Right atrium auricular region (tissue), 2 donors: ENCODE measurements at regions not wholly inside any gene's neighbourhood (a gene's known extent, or its start where the extent isn't known, plus 50 kb on each side); places are given as distances from the start of the nearest gene placed in this dataset.

ENCODE experiments used
- DNase-seq: peaks from one replicate; pipeline ENCODE4 v3.0.0-alpha.2; 2019; ENCODE audit warnings: low spot score
- H3K27ac ChIP-seq, 2 donors: fragments of 200-600 bp; sonication (generic); 1 replicate in 1 of 2; 2 replicates in 1 of 2; pipeline ENCODE4 v1.5.1; 2016 to 2019
- H3K27me3 ChIP-seq, 2 donors: fragments of 200-600 bp; sonication (generic); one replicate each; pipeline versions ENCODE4 v1.5.1 to v1.6.0; 2017 to 2019
- H3K36me3 ChIP-seq: fragments of 200-600 bp; sonication (generic); one replicate; pipeline ENCODE4 v1.5.1; 2016
- H3K4me1 ChIP-seq, 2 donors: fragments of 200-600 bp; sonication (generic); one replicate each; pipeline versions ENCODE4 v1.5.1 to v1.6.0; 2017 to 2019
- H3K4me3 ChIP-seq, 2 donors: fragments of 200-600 bp; sonication (generic); 1 replicate in 1 of 2; 2 replicates in 1 of 2; pipeline ENCODE4 v1.5.1; 2017 to 2019; ENCODE audit warnings: mild to moderate bottlenecking in 1 of 2, moderate library complexity in 1 of 2
- H3K9me3 ChIP-seq, 2 donors: fragments of 200-600 bp; sonication (generic); one replicate each; pipeline ENCODE4 v1.5.1; 2019
- TF ChIP-seq, protein P1 (sequence below), 2 donors: fragments of 200-600 bp; sonication (generic); IDR thresholded peaks; one replicate each; pipeline ENCODE4 v1.5.1; 2019; ENCODE audit warnings: antibody characterized with exemption in 2 of 2

GRCh38 chr13:44726778-44727177 lies 150.6 kb upstream of the TSC22D1 start:
- H3K9me3 ChIP-seq, result peaks cover 0 to 12% of the 10 kb centered on the region in 2 donors
- TF ChIP-seq, protein P1, sequence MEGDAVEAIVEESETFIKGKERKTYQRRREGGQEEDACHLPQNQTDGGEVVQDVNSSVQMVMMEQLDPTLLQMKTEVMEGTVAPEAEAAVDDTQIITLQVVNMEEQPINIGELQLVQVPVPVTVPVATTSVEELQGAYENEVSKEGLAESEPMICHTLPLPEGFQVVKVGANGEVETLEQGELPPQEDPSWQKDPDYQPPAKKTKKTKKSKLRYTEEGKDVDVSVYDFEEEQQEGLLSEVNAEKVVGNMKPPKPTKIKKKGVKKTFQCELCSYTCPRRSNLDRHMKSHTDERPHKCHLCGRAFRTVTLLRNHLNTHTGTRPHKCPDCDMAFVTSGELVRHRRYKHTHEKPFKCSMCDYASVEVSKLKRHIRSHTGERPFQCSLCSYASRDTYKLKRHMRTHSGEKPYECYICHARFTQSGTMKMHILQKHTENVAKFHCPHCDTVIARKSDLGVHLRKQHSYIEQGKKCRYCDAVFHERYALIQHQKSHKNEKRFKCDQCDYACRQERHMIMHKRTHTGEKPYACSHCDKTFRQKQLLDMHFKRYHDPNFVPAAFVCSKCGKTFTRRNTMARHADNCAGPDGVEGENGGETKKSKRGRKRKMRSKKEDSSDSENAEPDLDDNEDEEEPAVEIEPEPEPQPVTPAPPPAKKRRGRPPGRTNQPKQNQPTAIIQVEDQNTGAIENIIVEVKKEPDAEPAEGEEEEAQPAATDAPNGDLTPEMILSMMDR (IDR thresholded peaks at IDR 0.05), result no peak
- no peak for DNase-seq
- H3K27ac ChIP-seq, result no peak overlapping the region
- no peaks in the 10 kb centered on the region for H3K27me3 ChIP-seq
- H3K4me1 ChIP-seq, result no peaks in the 10 kb centered on the region
- no peak overlapping the region for H3K4me3 ChIP-seq
- H3K36me3 ChIP-seq, result no peaks in the 10 kb centered on the region

- H3K27ac ChIP-seq, result no peak overlapping the region
- TF ChIP-seq, protein P1 (IDR thresholded peaks at IDR 0.05), result no peak
- peaks cover 0 to 16% of the 10 kb centered on the region in 2 donors for H3K9me3 ChIP-seq
- no peak for DNase-seq
- no peaks in the 10 kb centered on the region for H3K4me1 ChIP-seq
- H3K27me3 ChIP-seq, result no peaks in the 10 kb centered on the region
- H3K4me3 ChIP-seq, result no peak overlapping the region
- no peaks in the 10 kb centered on the region for H3K36me3 ChIP-seq
Measured at GRCh38 chr13:44726214-44726613, 150.1 kb upstream of the TSC22D1 start.

DNA sequence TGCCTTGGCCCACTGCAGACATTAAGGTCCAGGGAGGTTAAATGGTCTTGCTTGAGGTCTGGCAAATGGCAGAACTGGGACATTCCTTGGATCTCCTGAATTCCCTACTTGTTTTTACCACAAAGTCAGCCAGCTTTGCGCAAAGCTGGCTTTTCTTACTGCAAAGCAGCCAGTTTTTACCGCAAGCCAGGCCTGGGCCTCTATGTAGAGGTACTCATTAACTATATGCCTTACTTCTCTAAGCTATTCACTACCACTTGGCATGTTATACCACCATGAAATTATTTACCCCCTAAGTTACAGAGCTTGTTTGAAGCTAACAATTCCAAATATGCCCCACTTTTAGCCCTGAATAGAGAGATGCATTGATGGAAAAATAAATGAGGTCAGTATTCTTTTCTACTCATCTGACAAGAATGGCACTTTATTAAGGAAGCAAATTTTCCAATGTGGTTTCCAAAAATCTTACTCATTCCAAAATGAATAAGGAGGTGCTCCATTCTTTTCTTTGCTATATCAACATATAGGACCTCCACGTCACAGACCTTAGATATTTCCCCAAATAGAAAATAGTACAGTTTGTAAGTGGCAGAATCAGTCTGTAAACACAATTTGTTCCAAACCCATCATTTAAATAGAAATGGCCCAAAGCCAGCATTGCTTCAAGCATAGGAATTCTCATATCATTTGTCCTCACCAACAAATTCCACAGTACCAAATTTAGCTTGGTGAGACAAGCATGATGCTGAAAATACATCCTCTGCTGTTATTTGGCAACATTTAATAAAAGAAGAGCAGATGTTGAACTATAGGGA lies 143.9 kb upstream of the TSC22D1 start:
- Histone ChIP-seq H3K4me3 (no peak overlapping the region), H3K36me3 (no peaks in the 10 kb centered on the region), H3K9me3 (peaks cover 0 to 16% of the 10 kb centered on the region in 2 donors), H3K27ac (peak overlapping the region; percentile 40 to 87), H3K4me1 (peaks cover 0 to 12% of the 10 kb centered on the region in 2 donors), H3K27me3 (no peaks in the 10 kb centered on the region)
- DNase-seq, result no peak
- TF ChIP-seq, protein P1 (IDR thresholded peaks at IDR 0.05), result no peak

GRCh38 chr13:44718467-44718866 lies 142.3 kb upstream of the TSC22D1 start:
- Histone ChIP-seq H3K27me3 (no peaks in the 10 kb centered on the region), H3K27ac (no peak overlapping the region), H3K4me1 (peaks cover 0 to 21% of the 10 kb centered on the region in 2 donors), H3K9me3 (peaks cover 0 to 16% of the 10 kb centered on the region in 2 donors), H3K4me3 (no peak overlapping the region), H3K36me3 (no peaks in the 10 kb centered on the region)
- no peak for DNase-seq
- TF ChIP-seq, protein P1 (IDR thresholded peaks at IDR 0.05), result no peak

- Histone ChIP-seq H3K27me3 (no peaks in the 10 kb centered on the region), H3K9me3 (no peaks in the 10 kb centered on the region), H3K36me3 (no peaks in the 10 kb centered on the region), H3K27ac (peak overlapping the region in 1 of 2 donors; percentile 29), H3K4me3 (no peak overlapping the region), H3K4me1 (peaks cover 0 to 21% of the 10 kb centered on the region in 2 donors)
- no peak for DNase-seq
- TF ChIP-seq, protein P1 (IDR thresholded peaks at IDR 0.05), result no peak
Measured at GRCh38 chr13:44715287-44716230, 139.4 kb upstream of the TSC22D1 start.
